IMR-90 (cell line): ENCODE measurements at regions not wholly inside any gene's neighbourhood (a gene's known extent, or its start where the extent isn't known, plus 50 kb on each side); places are given as distances from the start of the nearest gene placed in this dataset.

Source experiments
- ATAC-seq: fragments of 200-7000 bp; cut with Tn5 transposase; 2 replicates; pipeline ENCODE4 v1.9.1; 2020; ENCODE audit warnings: low read depth, mild to moderate bottlenecking, moderate library complexity
- BruUV-seq: library from RNA; stranded (reverse); fragments of 400-500 nt; replicated peaks from 2 replicates; lab custom pipeline; 2021; lab: Mats Ljungman, UMichigan
- CTCF ChIA-PET: fragments of 300-600 bp; formaldehyde crosslinking; extraction: SDS; loops from one replicate; lab custom pipeline; 2021; ENCODE audit warnings: antibody characterized with exemption; lab: Yijun Ruan, JAX
- POLR2A ChIA-PET: fragments of 300-600 bp; sonication (Branson Sonifier 250); formaldehyde crosslinking; loops from one replicate; lab custom pipeline; 2022; ENCODE audit warnings: antibody characterized with exemption; ENCODE audit not compliant: unreplicated experiment; lab: Charles Lee
- DNase-seq: peaks from one replicate; pipeline ENCODE4 v3.0.0; 2013
- H2AFZ ChIP-seq: replicated peaks from 2 replicates; pipeline ENCODE3; 2013; ENCODE audit warnings: low read length, mild to moderate bottlenecking; ENCODE audit not compliant: poor library complexity
- H2AK5ac ChIP-seq: 2 replicates; pipeline ENCODE4 v1.6.1; 2013; ENCODE audit warnings: low read depth, low read length, inconsistent platforms
- H2AK9ac ChIP-seq: replicated peaks from 2 replicates; pipeline ENCODE3; 2013; ENCODE audit warnings: mild to moderate bottlenecking, low read depth, low read length, moderate library complexity; ENCODE audit not compliant: poor library complexity
- H2BK120ac ChIP-seq: 2 replicates; pipeline ENCODE4 v1.6.1; 2013; ENCODE audit warnings: low read depth, low read length, inconsistent platforms
- H2BK15ac ChIP-seq: 3 replicates; pipeline ENCODE4 v1.6.1; 2013; ENCODE audit warnings: low read depth, low read length, inconsistent platforms
- H2BK20ac ChIP-seq: 2 replicates; pipeline ENCODE4 v1.6.1; 2013; ENCODE audit warnings: low read depth, mild to moderate bottlenecking, inconsistent platforms, low read length, moderate library complexity
- H2BK5ac ChIP-seq: 2 replicates; pipeline ENCODE4 v1.6.1; 2013; ENCODE audit warnings: mild to moderate bottlenecking, low read depth, low read length, inconsistent platforms; ENCODE audit not compliant: poor library complexity, severe bottlenecking
- H3K14ac ChIP-seq: replicated peaks from 2 replicates; pipeline ENCODE4 v1.6.1; 2013; ENCODE audit warnings: low read depth, low read length, inconsistent platforms
- H3K18ac ChIP-seq: 2 replicates; pipeline ENCODE4 v1.6.1; 2013; ENCODE audit warnings: low read depth, low read length, control low read depth
- H3K23ac ChIP-seq: 2 replicates; pipeline ENCODE4 v1.6.1; 2013; ENCODE audit warnings: low read depth, low read length, inconsistent platforms
- H3K27ac ChIP-seq: 2 replicates; pipeline ENCODE4 v1.5.1; 2013; ENCODE audit warnings: mild to moderate bottlenecking, control low read depth, low read length; ENCODE audit not compliant: insufficient read depth
- H3K27me3 ChIP-seq: 2 replicates; pipeline ENCODE4 v1.6.1; 2013; ENCODE audit warnings: low read length; ENCODE audit not compliant: control insufficient read depth, insufficient read depth
- H3K36me3 ChIP-seq: 2 replicates; pipeline ENCODE4 v1.6.1; 2013; ENCODE audit warnings: low read length, mixed read lengths; ENCODE audit not compliant: control insufficient read depth, insufficient read depth
- H3K4ac ChIP-seq: 2 replicates; pipeline ENCODE4 v1.6.1; 2013; ENCODE audit warnings: low read depth, low read length, inconsistent platforms
- H3K4me1 ChIP-seq: 2 replicates; pipeline ENCODE4 v1.6.1; 2013; ENCODE audit warnings: low read length, mixed read lengths; ENCODE audit not compliant: control insufficient read depth, insufficient read depth
- H3K4me2 ChIP-seq: 2 replicates; pipeline ENCODE4 v1.6.1; 2013; ENCODE audit warnings: low read depth, mild to moderate bottlenecking, control low read depth, low read length, moderate library complexity
- H3K4me3 ChIP-seq: 2 replicates; pipeline ENCODE4 v1.5.1; 2013; ENCODE audit warnings: low read depth, mild to moderate bottlenecking, control low read depth, low read length, moderate library complexity; ENCODE audit not compliant: insufficient read depth
- H3K56ac ChIP-seq: 2 replicates; pipeline ENCODE4 v1.6.1; 2013; ENCODE audit warnings: low read length, inconsistent platforms; ENCODE audit not compliant: insufficient read depth; ENCODE audit errors: extremely low read depth
- H3K79me1 ChIP-seq, 2 experiments: 2 replicates each; pipeline ENCODE4 v1.6.1; 2013; ENCODE audit warnings: low read length in 2 of 2, inconsistent platforms in 1 of 2, low read depth in 1 of 2
- H3K9ac ChIP-seq: 2 replicates; pipeline ENCODE4 v1.6.1; 2013; ENCODE audit warnings: low read depth, low read length, control low read depth
- H3K9me1 ChIP-seq: 2 replicates; pipeline ENCODE4 v1.6.1; 2013; ENCODE audit warnings: low read length, inconsistent platforms; ENCODE audit not compliant: insufficient read depth
- H3K9me3 ChIP-seq: 2 replicates; pipeline ENCODE4 v1.6.1; 2013; ENCODE audit warnings: low read length; ENCODE audit not compliant: control insufficient read depth, insufficient read depth
- H4K20me1 ChIP-seq: 2 replicates; pipeline ENCODE4 v1.6.1; 2013; ENCODE audit warnings: low read length, inconsistent platforms; ENCODE audit not compliant: insufficient read depth
- H4K5ac ChIP-seq: 2 replicates; pipeline ENCODE4 v1.6.1; 2013; ENCODE audit warnings: mild to moderate bottlenecking, low read depth, low read length, control low read depth
- H4K8ac ChIP-seq, 2 experiments: 2 replicates each; pipeline ENCODE4 v1.6.1; 2013; ENCODE audit warnings: low read depth in 2 of 2, low read length in 2 of 2, control low read depth in 1 of 2, inconsistent platforms in 1 of 2
- H4K91ac ChIP-seq: 2 replicates; pipeline ENCODE4 v1.6.1; 2013; ENCODE audit warnings: low read depth, low read length, inconsistent platforms; ENCODE audit not compliant: insufficient read depth
- BHLHE40 ChIP-seq: fragments of 150-350 bp; IDR thresholded peaks from 2 replicates; pipeline ENCODE4 v1.6.1; 2016; ENCODE audit warnings: mild to moderate bottlenecking, low read depth, low read length
- CEBPB ChIP-seq: IDR thresholded peaks from 2 replicates; pipeline ENCODE4 v1.6.1; 2012; ENCODE audit warnings: low read depth, low read length, improper control_type of control experiment
- CHD1 ChIP-seq: IDR thresholded peaks from 2 replicates; pipeline ENCODE4 v1.6.1; 2012; ENCODE audit warnings: low read depth, low read length, improper control_type of control experiment
- CTCF ChIP-seq: conservative IDR thresholded peaks from 2 replicates; pipeline ENCODE4 v1.5.1; 2012; ENCODE audit warnings: mild to moderate bottlenecking, low read depth, low read length, improper control_type of control experiment
- ELK1 ChIP-seq: fragments of 150-350 bp; IDR thresholded peaks from 2 replicates; pipeline ENCODE4 v1.6.1; 2016; ENCODE audit warnings: low read depth, mild to moderate bottlenecking, low read length, moderate library complexity, borderline replicate concordance
- FOS ChIP-seq: fragments of 150-350 bp; IDR thresholded peaks from 2 replicates; pipeline ENCODE4 v1.6.1; 2016; ENCODE audit warnings: low read depth, low read length
- MAFK ChIP-seq: IDR thresholded peaks from 2 replicates; pipeline ENCODE4 v1.6.1; 2012; ENCODE audit warnings: low read depth, low read length, improper control_type of control experiment
- MAZ ChIP-seq: IDR thresholded peaks from 2 replicates; pipeline ENCODE4 v1.6.1; 2012; ENCODE audit warnings: low read depth, mild to moderate bottlenecking, low read length, improper control_type of control experiment, moderate library complexity, borderline replicate concordance
- MXI1 ChIP-seq: IDR thresholded peaks from 2 replicates; pipeline ENCODE4 v1.6.1; 2012; ENCODE audit warnings: low read depth, mild to moderate bottlenecking, low read length, moderate library complexity, borderline replicate concordance
- POLR2A ChIP-seq: IDR thresholded peaks from 2 replicates; pipeline ENCODE4 v1.6.1; 2012; ENCODE audit warnings: mild to moderate bottlenecking, low read depth, low read length
- RAD21 ChIP-seq: IDR thresholded peaks from 2 replicates; pipeline ENCODE4 v1.6.1; 2012; ENCODE audit warnings: low read length, improper control_type of control experiment
- RCOR1 ChIP-seq: IDR thresholded peaks from 2 replicates; pipeline ENCODE4 v1.6.1; 2012; ENCODE audit warnings: mild to moderate bottlenecking, low read length, improper control_type of control experiment; ENCODE audit not compliant: insufficient replicate concordance
- RFX5 ChIP-seq: IDR thresholded peaks from 2 replicates; pipeline ENCODE4 v1.8.0; 2012; ENCODE audit warnings: low read depth, mild to moderate bottlenecking, low read length, moderate library complexity
- SMC3 ChIP-seq: fragments of 150-350 bp; IDR thresholded peaks from 2 replicates; pipeline ENCODE4 v1.6.1; 2016; ENCODE audit warnings: low read depth, mild to moderate bottlenecking, antibody characterized with exemption, low read length, moderate library complexity
- USF2 ChIP-seq: fragments of 150-350 bp; IDR thresholded peaks from 2 replicates; pipeline ENCODE4 v1.6.1; 2017; ENCODE audit warnings: mild to moderate bottlenecking, antibody characterized with exemption, low read length, low read depth
- WGBS, 2 experiments: methylation state at CpG; one replicate each; pipeline versions ENCODE4 v1.1.5 to v1.1.7; 2013; ENCODE audit warnings: missing lambda C conversion rate in 2 of 2; ENCODE audit not compliant: insufficient read length in 1 of 2; ENCODE audit errors: extremely low coverage in 2 of 2; 5-methylcytosine and 5-hydroxymethylcytosine counted together
- dilution Hi-C: fragments of 300-500 bp; cut with HindIII; formaldehyde crosslinking; loops from one replicate; pipeline ENCODE4 v1.14.3; 2018; ENCODE audit warnings: low sequenced_read_pairs; ENCODE audit not compliant: unreplicated experiment
- in situ Hi-C: fragments of 300-500 bp; cut with MboI; formaldehyde crosslinking; loops from 3 replicates; pipeline ENCODE4 v1.14.3; 2019; ENCODE audit warnings: low sequenced_read_pairs, inconsistent platforms, mixed read lengths
- intact Hi-C: fragments of 100-400 bp; cut with micrococcal nuclease; formaldehyde crosslinking; loops from 2 replicates; pipeline ENCODE4 v1.10.0; 2022

- BruUV-seq, result no TSS peak
- Histone ChIP-seq H4K20me1 (no peaks in the 10 kb centered on the region), H3K4me3 (no peak overlapping the region), H3K23ac (no peak overlapping the region), H4K5ac (no peak overlapping the region), H3K27ac (no peak overlapping the region), H2BK120ac (no peak overlapping the region), H4K8ac (no peak overlapping the region), H3K4ac (no peak overlapping the region), H3K9me3 (no peaks in the 10 kb centered on the region; the same call in 1 of the 2 replicates), H2AK5ac (no peak overlapping the region), H3K36me3 (no peaks in the 10 kb centered on the region), H2BK5ac (no peak overlapping the region), H2AK9ac (no peak overlapping the region), H3K14ac (no peak overlapping the region), H2BK15ac (no peak overlapping the region), H3K9me1 (no peaks in the 10 kb centered on the region), H2AFZ (no peak overlapping the region), H4K91ac (no peak overlapping the region), H3K18ac (no peak overlapping the region), H2BK20ac (no peak overlapping the region), H3K4me2 (no peak overlapping the region), H3K56ac (no peak overlapping the region), H3K9ac (no peak overlapping the region), H3K4me1 (no peaks in the 10 kb centered on the region), H3K79me1 (no peaks in the 10 kb centered on the region), H3K27me3 (peaks cover 9% of the 10 kb centered on the region)
- ChIA-PET POLR2A (no interaction called here), CTCF (no interaction called here)
- intact Hi-C loops (no loop called here), dilution Hi-C loops (no loop called here), in situ Hi-C loops (no loop called here)
- ATAC-seq (no peak), DNase-seq (no peak)
- no peak for TF ChIP-seq CHD1
- TF ChIP-seq MXI1, result no peak
- TF ChIP-seq USF2, result no peak
- no peak for TF ChIP-seq MAZ
- TF ChIP-seq RAD21, result no peak
- no peak for TF ChIP-seq SMC3
- TF ChIP-seq CTCF, result no peak
- TF ChIP-seq MAFK, result no peak
- no peak for TF ChIP-seq CEBPB
- TF ChIP-seq RCOR1, result no peak
- TF ChIP-seq RFX5, result no peak
- TF ChIP-seq ELK1, result no peak
- no peak for TF ChIP-seq POLR2A
- TF ChIP-seq FOS, result no peak
- TF ChIP-seq BHLHE40, result no peak
- no CpG with 5 or more reads among the region's 3 CpGs for WGBS, 2 experiments
These were observed 78.2 kb downstream of the TM2D3 start for GRCh38 chr15:101573951-101574350.
